Kidney epithelial cell (primary cell): ENCODE measurements at regions not wholly inside any gene's neighbourhood (a gene's known extent, or its start where the extent isn't known, plus 50 kb on each side); places are given as distances from the start of the nearest gene placed in this dataset.
"Not testable (repeated sequence)": the region's sequence is repeated elsewhere in the genome, so short reads cannot be mapped to it uniquely, and the experiment has no call there.

Experiments
- DNase-seq: peaks from one replicate; pipeline ENCODE4 v3.0.0-alpha.2; 2010; ENCODE audit warnings: low read depth
- H3K27me3 ChIP-seq: 2 replicates; pipeline ENCODE4 v1.6.0; 2011; ENCODE audit warnings: low read length; ENCODE audit not compliant: control insufficient read depth, insufficient read depth
- H3K36me3 ChIP-seq: 2 replicates; pipeline ENCODE4 v1.5.1; 2011; ENCODE audit warnings: low read length; ENCODE audit not compliant: control insufficient read depth, insufficient read depth
- H3K4me3 ChIP-seq: 2 replicates; pipeline ENCODE4 v1.5.1; 2011; ENCODE audit warnings: low read depth, mild to moderate bottlenecking, control low read depth, low read length
- CTCF ChIP-seq: IDR thresholded peaks from 2 replicates; pipeline ENCODE4 v1.5.1; 2011; ENCODE audit warnings: mild to moderate bottlenecking, moderate library complexity, low read length, control low read depth, inconsistent platforms; ENCODE audit not compliant: insufficient read depth, poor library complexity, severe bottlenecking

- H3K27me3 ChIP-seq, H3K4me3 ChIP-seq, DNase-seq, H3K36me3 ChIP-seq: not testable (repeated sequence)
Measured at GRCh38 chr1:83457281-83457680, 541.7 kb downstream of the TTLL7 start.

GRCh38 chr1:83455753-83456152 lies 543.2 kb downstream of the TTLL7 start:
- not testable (repeated sequence) for H3K27me3 ChIP-seq, DNase-seq, H3K4me3 ChIP-seq, H3K36me3 ChIP-seq

GRCh38 chr1:83445873-83446272 lies 553.1 kb downstream of the TTLL7 start:
- not testable (repeated sequence) for H3K4me3 ChIP-seq, H3K36me3 ChIP-seq, DNase-seq, H3K27me3 ChIP-seq

DNA sequence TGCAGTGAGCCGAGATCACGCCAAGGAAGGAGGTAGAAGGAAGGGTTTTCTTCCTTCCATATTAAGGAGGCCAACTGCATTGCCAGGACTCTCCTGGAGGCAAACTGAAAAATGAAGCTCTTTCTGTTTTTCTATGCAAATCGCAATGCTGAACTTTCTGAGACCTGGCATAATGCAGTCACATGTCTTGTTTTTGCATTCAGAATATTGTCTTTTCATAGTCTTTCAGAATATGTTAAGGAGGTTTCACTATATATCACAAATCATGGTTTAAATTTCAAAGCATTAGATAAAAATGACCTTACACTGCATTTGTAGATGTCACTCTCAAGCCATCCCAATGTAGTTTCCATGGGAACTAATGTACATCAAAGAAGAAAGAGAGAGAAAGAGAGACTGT lies 556.5 kb downstream of the TTLL7 start:
- H3K4me3 ChIP-seq, DNase-seq, H3K27me3 ChIP-seq, H3K36me3 ChIP-seq: not testable (repeated sequence)

- H3K36me3 ChIP-seq, H3K4me3 ChIP-seq, DNase-seq, H3K27me3 ChIP-seq: not testable (repeated sequence)
Measured at GRCh38 chr1:83440586-83440985, 558.3 kb downstream of the TTLL7 start.

GRCh38 chr1:83440021-83440420 lies 558.9 kb downstream of the TTLL7 start:
- H3K4me3 ChIP-seq, DNase-seq, H3K36me3 ChIP-seq, H3K27me3 ChIP-seq: not testable (repeated sequence)

GRCh38 chr1:83438316-83438715 lies 560.6 kb downstream of the TTLL7 start:
- H3K27me3 ChIP-seq, DNase-seq, H3K4me3 ChIP-seq, H3K36me3 ChIP-seq: not testable (repeated sequence)

GRCh38 chr1:83435336-83435735 lies 563.6 kb downstream of the TTLL7 start:
- DNase-seq, result not testable (repeated sequence)

DNA sequence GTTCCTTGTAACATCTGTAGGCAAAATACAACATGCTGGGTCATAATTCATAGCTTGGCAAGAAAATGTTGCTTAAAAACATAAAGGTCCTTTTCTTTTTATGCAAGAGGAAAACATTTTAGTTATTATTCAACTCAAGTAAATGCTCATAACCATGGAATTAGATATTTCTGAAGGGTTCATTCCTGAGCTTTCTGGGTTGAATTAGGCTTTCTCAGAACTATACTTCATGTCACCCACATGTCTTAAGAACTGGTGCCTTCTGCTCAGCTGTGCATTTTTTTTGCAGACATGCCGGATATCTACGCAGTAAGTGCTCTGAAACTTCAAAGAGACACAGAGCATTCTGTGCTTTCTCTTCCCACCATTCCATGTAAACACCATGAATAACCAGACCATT lies 571.4 kb downstream of the TTLL7 start:
- not testable (repeated sequence) for H3K4me3 ChIP-seq, H3K36me3 ChIP-seq, DNase-seq, H3K27me3 ChIP-seq

More at GRCh38 chr1:83435336-83435735, 563.6 kb downstream of the TTLL7 start:
- H3K4me3 ChIP-seq, H3K27me3 ChIP-seq, H3K36me3 ChIP-seq: not testable (repeated sequence)

GRCh38 chr1:83423382-83423781 lies 575.5 kb downstream of the TTLL7 start:
- DNase-seq, H3K36me3 ChIP-seq, H3K4me3 ChIP-seq, H3K27me3 ChIP-seq: not testable (repeated sequence)

DNA sequence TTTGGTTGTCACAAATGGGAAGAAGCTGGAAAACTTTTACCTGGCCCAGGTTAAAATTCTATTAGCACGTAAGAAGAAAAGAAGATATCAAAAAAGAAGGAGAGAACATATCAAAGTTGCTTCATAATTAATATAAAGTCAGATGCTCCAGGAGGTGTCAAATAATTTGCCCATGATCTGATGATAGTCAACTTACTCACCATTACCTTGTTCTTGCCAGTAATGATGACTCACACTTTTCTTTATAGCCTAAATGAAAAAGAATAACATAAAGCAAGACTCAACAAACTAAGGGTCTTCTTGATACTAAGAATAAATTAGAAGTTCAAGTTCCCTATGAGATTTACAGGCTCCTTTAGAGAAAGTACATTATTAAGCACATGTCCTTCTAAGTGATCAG lies 580.4 kb downstream of the TTLL7 start:
- no peaks in the 10 kb centered on the region for H3K27me3 ChIP-seq
- TF ChIP-seq CTCF, result no peak
- no peak for DNase-seq
- H3K4me3 ChIP-seq, result no peak overlapping the region
- no peaks in the 10 kb centered on the region for H3K36me3 ChIP-seq

GRCh38 chr1:83413839-83414107 lies 585.2 kb downstream of the TTLL7 start:
- H3K4me3 ChIP-seq, H3K36me3 ChIP-seq, H3K27me3 ChIP-seq, DNase-seq: not testable (repeated sequence)

- H3K27me3 ChIP-seq, DNase-seq, H3K4me3 ChIP-seq, H3K36me3 ChIP-seq: not testable (repeated sequence)
Measured at GRCh38 chr1:83410746-83411413, 588.1 kb downstream of the TTLL7 start.

DNA sequence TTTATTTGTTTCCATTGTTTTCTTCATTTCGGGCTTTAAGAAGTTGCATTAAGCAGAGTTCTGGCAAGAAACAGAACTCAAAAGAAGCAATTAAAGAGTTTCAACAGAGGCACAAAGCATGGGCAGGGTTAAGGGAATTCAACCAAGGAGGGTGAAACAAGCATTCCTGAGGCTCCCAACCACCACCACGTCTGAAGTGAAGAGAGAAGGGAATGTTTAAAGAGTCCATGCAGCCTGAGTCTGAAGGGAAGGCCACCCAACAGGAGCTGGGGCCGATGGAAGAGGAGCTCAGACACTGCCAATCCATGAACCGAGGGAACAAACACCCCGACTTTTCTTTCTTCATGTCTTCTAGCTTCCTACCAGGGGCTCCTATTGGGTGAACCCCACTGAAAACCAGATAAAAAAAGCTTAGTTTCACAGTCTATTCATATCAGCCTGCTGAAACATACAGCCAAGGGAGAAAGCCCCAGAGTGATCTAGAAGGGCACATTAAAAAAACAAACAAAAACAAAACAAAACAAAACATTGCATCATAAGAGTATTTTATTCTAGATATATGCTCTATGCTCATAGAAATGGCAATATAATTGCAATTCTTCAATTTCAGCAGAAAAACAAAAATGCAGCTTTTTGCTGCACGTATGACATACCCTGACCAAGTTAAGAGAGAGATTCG lies 592.1 kb downstream of the TTLL7 start:
- not testable (repeated sequence) for H3K4me3 ChIP-seq, DNase-seq, H3K36me3 ChIP-seq, H3K27me3 ChIP-seq
